ENCODE measurements at regions not wholly inside any gene's neighbourhood (a gene's known extent, or its start where the extent isn't known, plus 50 kb on each side); places are given as distances from the start of the nearest gene placed in this dataset.

DNA sequence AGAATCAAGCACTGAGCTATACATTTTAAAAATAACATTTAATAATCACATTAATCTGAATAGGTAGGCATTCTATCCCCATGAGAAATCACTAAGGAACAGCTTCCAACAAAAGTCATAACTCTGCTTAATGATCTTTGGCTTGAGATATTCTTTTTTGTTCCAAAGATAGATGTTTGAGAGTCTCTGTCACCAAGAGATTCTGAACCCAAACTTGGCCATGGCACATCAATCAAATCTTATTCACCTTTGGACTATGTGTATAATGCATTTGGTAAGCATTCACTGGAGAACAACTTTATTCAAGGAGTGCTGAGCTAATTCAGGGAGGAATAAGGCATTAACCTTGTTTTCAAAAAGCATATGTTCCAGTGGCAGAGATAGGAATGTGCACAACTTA, 743.3 kb downstream of the SLC4A3 start:
- TF ChIP-seq, protein P1, sequence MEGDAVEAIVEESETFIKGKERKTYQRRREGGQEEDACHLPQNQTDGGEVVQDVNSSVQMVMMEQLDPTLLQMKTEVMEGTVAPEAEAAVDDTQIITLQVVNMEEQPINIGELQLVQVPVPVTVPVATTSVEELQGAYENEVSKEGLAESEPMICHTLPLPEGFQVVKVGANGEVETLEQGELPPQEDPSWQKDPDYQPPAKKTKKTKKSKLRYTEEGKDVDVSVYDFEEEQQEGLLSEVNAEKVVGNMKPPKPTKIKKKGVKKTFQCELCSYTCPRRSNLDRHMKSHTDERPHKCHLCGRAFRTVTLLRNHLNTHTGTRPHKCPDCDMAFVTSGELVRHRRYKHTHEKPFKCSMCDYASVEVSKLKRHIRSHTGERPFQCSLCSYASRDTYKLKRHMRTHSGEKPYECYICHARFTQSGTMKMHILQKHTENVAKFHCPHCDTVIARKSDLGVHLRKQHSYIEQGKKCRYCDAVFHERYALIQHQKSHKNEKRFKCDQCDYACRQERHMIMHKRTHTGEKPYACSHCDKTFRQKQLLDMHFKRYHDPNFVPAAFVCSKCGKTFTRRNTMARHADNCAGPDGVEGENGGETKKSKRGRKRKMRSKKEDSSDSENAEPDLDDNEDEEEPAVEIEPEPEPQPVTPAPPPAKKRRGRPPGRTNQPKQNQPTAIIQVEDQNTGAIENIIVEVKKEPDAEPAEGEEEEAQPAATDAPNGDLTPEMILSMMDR (IDR thresholded peaks at IDR 0.05), result no peak
- TF ChIP-seq POLR2A (IDR thresholded peaks at IDR 0.05), result no peak
